SU-DHL-6 (cell line): ENCODE measurements at regions not wholly inside any gene's neighbourhood (a gene's known extent, or its start where the extent isn't known, plus 50 kb on each side); places are given as distances from the start of the nearest gene placed in this dataset.

Source experiments
- EZH2phosphoT487 ChIP-seq: fragments of 200-600 bp; sonication (generic), shearing (Covaris generic); conservative IDR thresholded peaks from 2 replicates; pipeline ENCODE4 v1.6.1; 2018; ENCODE audit warnings: mild to moderate bottlenecking, antibody characterized with exemption, low read length, moderate library complexity, mixed read lengths
- TF ChIP-seq, protein P1 (sequence below): fragments of 200-600 bp; sonication (generic); IDR thresholded peaks from one replicate; pipeline ENCODE4 v1.5.1; 2017; ENCODE audit warnings: antibody characterized with exemption, mild to moderate bottlenecking, low read length, moderate library complexity; ENCODE audit not compliant: insufficient read depth, poor library complexity, severe bottlenecking

DNA sequence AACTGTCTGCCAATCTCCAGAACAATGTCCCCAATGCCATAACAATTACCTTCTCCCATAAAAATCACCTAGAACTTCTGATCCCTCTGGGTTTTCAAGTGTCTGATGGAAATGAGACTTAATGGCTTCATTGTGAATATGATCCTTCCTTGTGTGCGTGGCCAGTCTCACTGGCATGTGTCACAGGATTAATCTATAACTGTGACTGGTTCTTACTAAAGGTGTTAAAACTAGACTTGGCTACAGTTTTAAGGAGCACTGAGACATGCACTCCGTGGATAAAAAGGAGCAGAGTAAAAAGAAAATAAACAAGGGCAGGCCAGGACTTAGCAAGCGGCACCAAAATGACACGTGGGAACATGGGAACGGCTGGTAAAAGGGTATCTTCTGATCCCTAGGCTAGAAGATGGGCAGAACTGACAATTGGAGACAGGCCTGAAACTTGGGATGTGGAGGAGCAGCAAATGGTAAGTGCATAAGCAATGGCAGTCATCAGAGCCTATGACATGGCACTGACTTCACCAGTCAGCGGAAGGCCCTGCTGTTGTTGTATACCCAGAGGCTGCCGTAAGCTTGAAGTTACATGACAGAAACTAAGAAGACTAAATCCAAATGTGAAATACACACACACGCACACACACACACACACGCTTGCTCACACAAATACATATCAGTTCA is 256.6 kb upstream of the NOCT start:
- TF ChIP-seq, protein P1, sequence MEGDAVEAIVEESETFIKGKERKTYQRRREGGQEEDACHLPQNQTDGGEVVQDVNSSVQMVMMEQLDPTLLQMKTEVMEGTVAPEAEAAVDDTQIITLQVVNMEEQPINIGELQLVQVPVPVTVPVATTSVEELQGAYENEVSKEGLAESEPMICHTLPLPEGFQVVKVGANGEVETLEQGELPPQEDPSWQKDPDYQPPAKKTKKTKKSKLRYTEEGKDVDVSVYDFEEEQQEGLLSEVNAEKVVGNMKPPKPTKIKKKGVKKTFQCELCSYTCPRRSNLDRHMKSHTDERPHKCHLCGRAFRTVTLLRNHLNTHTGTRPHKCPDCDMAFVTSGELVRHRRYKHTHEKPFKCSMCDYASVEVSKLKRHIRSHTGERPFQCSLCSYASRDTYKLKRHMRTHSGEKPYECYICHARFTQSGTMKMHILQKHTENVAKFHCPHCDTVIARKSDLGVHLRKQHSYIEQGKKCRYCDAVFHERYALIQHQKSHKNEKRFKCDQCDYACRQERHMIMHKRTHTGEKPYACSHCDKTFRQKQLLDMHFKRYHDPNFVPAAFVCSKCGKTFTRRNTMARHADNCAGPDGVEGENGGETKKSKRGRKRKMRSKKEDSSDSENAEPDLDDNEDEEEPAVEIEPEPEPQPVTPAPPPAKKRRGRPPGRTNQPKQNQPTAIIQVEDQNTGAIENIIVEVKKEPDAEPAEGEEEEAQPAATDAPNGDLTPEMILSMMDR = no peak
- TF ChIP-seq EZH2phosphoT487 = no peak
